HepG2 (cell line): ENCODE measurements at regions not wholly inside any gene's neighbourhood (a gene's known extent, or its start where the extent isn't known, plus 50 kb on each side); places are given as distances from the start of the nearest gene placed in this dataset.

Experiments
- ATAC-seq: fragments of 200-7000 bp; cut with Tn5 transposase; 3 replicates; pipeline ENCODE4 v1.9.1; 2020; ENCODE audit warnings: mild to moderate bottlenecking, moderate library complexity
- BruUV-seq: library from RNA; stranded (reverse); fragments of 400-500 nt; replicated peaks from 2 replicates; lab custom pipeline; 2021; lab: Mats Ljungman, UMichigan
- CTCF ChIA-PET: fragments of 300-600 bp; formaldehyde crosslinking; extraction: SDS; loops from one replicate; lab custom pipeline; 2021; ENCODE audit warnings: low total read pairs, inconsistent platforms, low intra/inter-chr PET ratio; lab: Yijun Ruan, JAX
- POLR2A ChIA-PET: fragments of 350-600 bp; sonication (Branson Sonifier 250); formaldehyde crosslinking; loops from one replicate; lab custom pipeline; 2020; ENCODE audit warnings: antibody characterized with exemption, inconsistent platforms; lab: Yijun Ruan, JAX
- DNase-seq: peaks from one replicate; pipeline ENCODE4 v3.0.0-alpha.2; 2015; ENCODE audit warnings: low spot score
- FAIRE-seq: peaks from 3 replicates; lab custom pipeline; 2011; peaks lifted over from hg19 to GRCh38; lab: Jason Lieb, UNC
- H2AFZ ChIP-seq: one replicate; pipeline ENCODE4 v1.6.1; 2011; ENCODE audit warnings: low read length, inconsistent platforms
- H3K27ac ChIP-seq: fragments of 300-600 bp; 3 replicates; pipeline ENCODE4 v1.8.0; 2011; ENCODE audit warnings: mixed run types, mild to moderate bottlenecking, mixed read lengths, low read length, inconsistent platforms; ENCODE audit not compliant: insufficient read depth; ENCODE audit errors: extremely low read length
- H3K27me3 ChIP-seq, 2 experiments: fragments of 200-600 bp in 1 of 2; 2 replicates in 1 of 2; 3 replicates in 1 of 2; pipeline versions ENCODE4 v1.6.0 to v1.8.0; 2011; ENCODE audit warnings: low read length in 2 of 2, mild to moderate bottlenecking in 2 of 2, moderate library complexity in 2 of 2, inconsistent platforms in 1 of 2; ENCODE audit not compliant: insufficient read depth in 2 of 2, control insufficient read depth in 1 of 2
- H3K36me3 ChIP-seq, 2 experiments: fragments of 200-600 bp in 1 of 2; replicated peaks in 1 of 2; 2 replicates in 1 of 2; 3 replicates in 1 of 2; pipeline versions ENCODE4 v1.5.1 to v1.8.0; 2011; ENCODE audit warnings: low read length in 2 of 2, inconsistent platforms in 1 of 2; ENCODE audit not compliant: insufficient read depth in 2 of 2, control insufficient read depth in 1 of 2
- H3K4me1 ChIP-seq: 2 replicates; pipeline ENCODE4 v1.5.1; 2012; ENCODE audit warnings: low read length, inconsistent platforms; ENCODE audit not compliant: insufficient read depth
- H3K4me2 ChIP-seq: 2 replicates; pipeline ENCODE4 v1.6.0; 2011; ENCODE audit warnings: low read depth, low read length, inconsistent platforms
- H3K4me3 ChIP-seq, 3 experiments: fragments of 200-600 bp in 1 of 3; sonication (generic), shearing (Covaris generic) in 1 of 3; replicated peaks in 1 of 3; 2 replicates each; pipeline ENCODE4 v1.5.1; 2011 to 2016; ENCODE audit warnings: low read length in 3 of 3, inconsistent platforms in 2 of 3, low read depth in 2 of 3, mild to moderate bottlenecking in 2 of 3, control low read depth in 1 of 3, mixed read lengths in 1 of 3; ENCODE audit not compliant: insufficient read depth in 1 of 3
- H3K79me2 ChIP-seq: one replicate; pipeline ENCODE4 v1.6.1; 2011; ENCODE audit warnings: low read length, inconsistent platforms; ENCODE audit not compliant: insufficient read depth
- H3K9ac ChIP-seq: 2 replicates; pipeline ENCODE4 v1.6.0; 2011; ENCODE audit warnings: mild to moderate bottlenecking, low read depth, low read length, inconsistent platforms; ENCODE audit not compliant: insufficient read depth
- H3K9me3 ChIP-seq: 2 replicates; pipeline ENCODE4 v1.5.1; 2012; ENCODE audit warnings: mild to moderate bottlenecking, low read length
- H4K20me1 ChIP-seq: 2 replicates; pipeline ENCODE4 v1.6.0; 2011; ENCODE audit warnings: inconsistent platforms, mild to moderate bottlenecking, low read length, moderate library complexity; ENCODE audit not compliant: insufficient read depth
- ATRX ChIP-seq: sonication (generic); formaldehyde crosslinking; IDR thresholded peaks from 2 replicates; pipeline ENCODE4 v1.4.0; 2020; ENCODE audit warnings: missing genetic modification reagents, borderline replicate concordance
- BCL6 ChIP-seq: IDR thresholded peaks from 2 replicates; pipeline ENCODE4 v1.6.1; 2016; ENCODE audit warnings: missing genetic modification reagents, missing compliant biosample characterization
- EED ChIP-seq: sonication (generic); formaldehyde crosslinking; IDR thresholded peaks from 2 replicates; pipeline ENCODE4 v1.5.0; 2020; ENCODE audit warnings: mild to moderate bottlenecking, missing genetic modification reagents
- JUN ChIP-seq: sonication (generic); formaldehyde crosslinking; IDR thresholded peaks from 2 replicates; pipeline ENCODE4 v1.4.0; 2020; ENCODE audit warnings: mild to moderate bottlenecking, missing genetic modification reagents
- KLF16 ChIP-seq, 2 experiments: sonication (generic) in 1 of 2; formaldehyde crosslinking in 1 of 2; IDR thresholded peaks; 2 replicates each; pipeline versions ENCODE4 v1.6.1 to v1.8.0; 2016 to 2023; ENCODE audit warnings: missing genetic modification reagents in 2 of 2, missing compliant biosample characterization in 1 of 2
- NFYB ChIP-seq: sonication (generic); formaldehyde crosslinking; IDR thresholded peaks from 2 replicates; pipeline ENCODE4 v1.4.0; 2020; ENCODE audit warnings: missing genetic modification reagents
- NR3C1 ChIP-seq: sonication (generic); formaldehyde crosslinking; IDR thresholded peaks from 2 replicates; pipeline ENCODE4 v1.4.0; 2020; ENCODE audit warnings: missing genetic modification reagents
- STAT5B ChIP-seq: sonication (generic); formaldehyde crosslinking; IDR thresholded peaks from 2 replicates; pipeline ENCODE4 v1.4.0; 2020; ENCODE audit warnings: missing genetic modification reagents
- ZNF564 ChIP-seq: sonication (generic); formaldehyde crosslinking; IDR thresholded peaks from 2 replicates; pipeline ENCODE4 v1.8.1; 2023; ENCODE audit warnings: mild to moderate bottlenecking, missing genetic modification reagents
- WGBS: methylation state at CpG from one replicate; pipeline ENCODE4 v1.1.6; 2017; ENCODE audit warnings: low lambda C conversion rate; 5-methylcytosine and 5-hydroxymethylcytosine counted together
- in situ Hi-C: cut with HindIII; loops from 2 replicates; pipeline ENCODE4 v1.10.0; 2017; ENCODE audit warnings: low pct_unique_long_range_greater_than_20kb; ENCODE audit not compliant: extremely low pct_ligation_motif_present
- intact Hi-C: fragments of 100-400 bp; cut with micrococcal nuclease; formaldehyde crosslinking; loops from one replicate; pipeline ENCODE4 v1.10.0; 2022; ENCODE audit not compliant: unreplicated experiment
- TF ChIP-seq, protein P1 (sequence below): IDR thresholded peaks from 2 replicates; pipeline ENCODE4 v1.6.1; 2016; ENCODE audit warnings: missing biosample characterization, missing genetic modification reagents, low read depth
- TF ChIP-seq, protein P2 (sequence below): sonication (generic); formaldehyde crosslinking; IDR thresholded peaks from 2 replicates; pipeline ENCODE4 v1.5.1; 2020; ENCODE audit warnings: mild to moderate bottlenecking, missing genetic modification reagents
- TF ChIP-seq, protein P3 (sequence below): sonication (generic); formaldehyde crosslinking; IDR thresholded peaks from 2 replicates; pipeline ENCODE4 v1.4.0; 2020; ENCODE audit warnings: low read depth, mild to moderate bottlenecking, missing genetic modification reagents
- TF ChIP-seq, protein P4 (sequence below): sonication (generic); formaldehyde crosslinking; IDR thresholded peaks from 2 replicates; pipeline ENCODE4 v1.8.0; 2022; ENCODE audit warnings: missing genetic modification reagents, mild to moderate bottlenecking, borderline replicate concordance

DNA sequence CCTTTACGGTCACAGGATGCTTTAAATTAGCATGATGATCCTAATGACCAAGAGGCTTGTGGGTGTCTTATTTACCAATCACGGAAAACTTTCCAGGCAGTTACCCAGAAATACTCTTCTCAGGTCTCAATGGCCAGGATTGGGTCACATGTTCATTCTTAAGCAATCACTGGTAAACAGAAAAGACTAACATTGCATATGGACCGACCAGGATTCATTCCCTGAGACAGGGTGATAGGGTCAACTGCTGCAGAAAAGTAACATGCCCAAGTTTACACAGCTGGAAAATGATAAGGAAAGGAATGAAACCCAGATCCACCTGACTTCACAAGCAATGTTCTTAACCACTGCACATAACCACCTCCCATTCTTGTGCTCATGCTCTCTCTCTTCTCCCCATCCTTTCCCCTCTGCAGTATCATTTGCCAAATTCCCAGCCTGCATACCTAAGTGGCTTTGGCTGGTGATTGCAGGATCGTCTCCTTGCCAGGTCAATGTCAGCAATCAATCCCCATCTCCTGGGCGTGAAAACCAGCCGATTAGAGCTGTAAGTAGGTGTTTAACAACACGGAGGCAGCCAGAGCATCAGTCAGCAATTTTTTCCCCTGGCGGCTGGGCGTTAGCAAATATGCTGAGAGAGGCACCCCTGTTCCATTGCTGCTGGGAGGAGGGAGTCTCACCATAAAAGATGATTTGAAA is 219.4 kb downstream of the NMUR2 start:
- WGBS: 17% methylated on average over 9 of the region's 9 CpGs
- intact Hi-C loops: no loop called here
- H3K4me1 ChIP-seq: peaks cover 5% of the 10 kb centered on the region; the same call in 1 of the 2 replicates
- no peaks in the 10 kb centered on the region for H3K9me3 ChIP-seq
- no peak overlapping the region for H3K4me2 ChIP-seq
- FAIRE-seq (no peak), ATAC-seq (no peak), DNase-seq (no peak)
- H3K9ac ChIP-seq: no peak overlapping the region
- no peak overlapping the region for H2AFZ ChIP-seq
- no peaks in the 10 kb centered on the region for H4K20me1 ChIP-seq
- no TSS peak for BruUV-seq
- ChIA-PET CTCF (no interaction called here), POLR2A (no interaction called here)
- H3K27ac ChIP-seq: no peak overlapping the region
- TF ChIP-seq STAT5B (CRISPR knock-in tag) (no peak), NFYB (CRISPR knock-in tag) (no peak), EED (no peak), JUN (no peak), ZNF564 (CRISPR knock-in tag) (no peak), KLF16 (CRISPR knock-in tag; IDR thresholded peaks at IDR 0.05) (no peak), NR3C1 (CRISPR knock-in tag) (no peak), BCL6 (no peak), ATRX (CRISPR knock-in tag) (no peak)
- TF ChIP-seq, protein P1, sequence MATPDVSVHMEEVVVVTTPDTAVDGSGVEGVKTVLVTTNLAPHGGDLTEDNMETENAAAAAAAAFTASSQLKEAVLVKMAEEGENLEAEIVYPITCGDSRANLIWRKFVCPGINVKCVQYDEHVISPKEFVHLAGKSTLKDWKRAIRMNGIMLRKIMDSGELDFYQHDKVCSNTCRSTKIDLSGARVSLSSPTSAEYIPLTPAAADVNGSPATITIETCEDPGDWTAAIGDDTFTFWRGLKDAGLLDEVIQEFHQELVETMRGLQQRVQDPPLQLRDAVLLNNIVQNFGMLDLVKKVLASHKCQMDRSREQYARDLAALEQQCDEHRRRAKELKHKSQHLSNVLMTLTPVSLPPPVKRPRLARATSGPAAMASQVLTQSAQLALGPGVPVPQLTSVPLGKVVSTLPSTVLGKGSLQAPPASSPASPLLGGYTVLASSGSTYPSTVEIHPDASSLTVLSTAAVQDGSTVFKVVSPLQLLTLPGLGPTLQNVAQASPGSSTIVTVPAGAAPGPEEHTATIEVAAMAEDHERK (CRISPR knock-in tag): no peak
- TF ChIP-seq, protein P2, sequence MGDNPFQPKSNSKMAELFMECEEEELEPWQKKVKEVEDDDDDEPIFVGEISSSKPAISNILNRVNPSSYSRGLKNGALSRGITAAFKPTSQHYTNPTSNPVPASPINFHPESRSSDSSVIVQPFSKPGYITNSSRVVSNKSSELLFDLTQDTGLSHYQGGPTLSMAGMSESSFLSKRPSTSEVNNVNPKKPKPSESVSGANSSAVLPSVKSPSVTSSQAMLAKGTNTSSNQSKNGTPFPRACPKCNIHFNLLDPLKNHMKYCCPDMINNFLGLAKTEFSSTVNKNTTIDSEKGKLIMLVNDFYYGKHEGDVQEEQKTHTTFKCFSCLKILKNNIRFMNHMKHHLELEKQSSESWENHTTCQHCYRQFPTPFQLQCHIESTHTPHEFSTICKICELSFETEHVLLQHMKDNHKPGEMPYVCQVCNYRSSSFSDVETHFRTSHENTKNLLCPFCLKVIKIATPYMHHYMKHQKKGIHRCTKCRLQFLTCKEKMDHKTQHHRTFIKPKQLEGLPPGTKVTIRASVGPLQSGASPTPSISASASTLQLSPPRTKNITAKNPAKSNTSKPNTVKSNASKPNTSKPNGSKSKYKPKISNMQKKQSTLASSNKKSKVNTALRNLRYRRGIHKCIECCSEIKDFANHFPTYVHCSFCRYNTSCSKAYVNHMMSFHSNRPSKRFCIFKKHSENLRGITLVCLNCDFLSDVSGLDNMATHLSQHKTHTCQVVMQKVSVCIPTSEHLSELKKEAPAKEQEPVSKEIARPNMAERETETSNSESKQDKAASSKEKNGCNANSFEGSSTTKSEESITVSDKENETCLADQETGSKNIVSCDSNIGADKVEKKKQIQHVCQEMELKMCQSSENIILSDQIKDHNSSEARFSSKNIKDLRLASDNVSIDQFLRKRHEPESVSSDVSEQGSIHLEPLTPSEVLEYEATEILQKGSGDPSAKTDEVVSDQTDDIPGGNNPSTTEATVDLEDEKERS (CRISPR knock-in tag): no peak
- TF ChIP-seq, protein P3, sequence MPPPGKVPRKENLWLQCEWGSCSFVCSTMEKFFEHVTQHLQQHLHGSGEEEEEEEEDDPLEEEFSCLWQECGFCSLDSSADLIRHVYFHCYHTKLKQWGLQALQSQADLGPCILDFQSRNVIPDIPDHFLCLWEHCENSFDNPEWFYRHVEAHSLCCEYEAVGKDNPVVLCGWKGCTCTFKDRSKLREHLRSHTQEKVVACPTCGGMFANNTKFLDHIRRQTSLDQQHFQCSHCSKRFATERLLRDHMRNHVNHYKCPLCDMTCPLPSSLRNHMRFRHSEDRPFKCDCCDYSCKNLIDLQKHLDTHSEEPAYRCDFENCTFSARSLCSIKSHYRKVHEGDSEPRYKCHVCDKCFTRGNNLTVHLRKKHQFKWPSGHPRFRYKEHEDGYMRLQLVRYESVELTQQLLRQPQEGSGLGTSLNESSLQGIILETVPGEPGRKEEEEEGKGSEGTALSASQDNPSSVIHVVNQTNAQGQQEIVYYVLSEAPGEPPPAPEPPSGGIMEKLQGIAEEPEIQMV (CRISPR knock-in tag): no peak
- TF ChIP-seq, protein P4, sequence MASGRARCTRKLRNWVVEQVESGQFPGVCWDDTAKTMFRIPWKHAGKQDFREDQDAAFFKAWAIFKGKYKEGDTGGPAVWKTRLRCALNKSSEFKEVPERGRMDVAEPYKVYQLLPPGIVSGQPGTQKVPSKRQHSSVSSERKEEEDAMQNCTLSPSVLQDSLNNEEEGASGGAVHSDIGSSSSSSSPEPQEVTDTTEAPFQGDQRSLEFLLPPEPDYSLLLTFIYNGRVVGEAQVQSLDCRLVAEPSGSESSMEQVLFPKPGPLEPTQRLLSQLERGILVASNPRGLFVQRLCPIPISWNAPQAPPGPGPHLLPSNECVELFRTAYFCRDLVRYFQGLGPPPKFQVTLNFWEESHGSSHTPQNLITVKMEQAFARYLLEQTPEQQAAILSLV (CRISPR knock-in tag): no peak
- no peaks in the 10 kb centered on the region for H3K36me3 ChIP-seq
- in situ Hi-C loops: no loop called here
- H3K4me3 ChIP-seq: no peak overlapping the region
- H3K79me2 ChIP-seq: no peaks in the 10 kb centered on the region
- H3K27me3 ChIP-seq: no peaks in the 10 kb centered on the region; a peak in 1 of 5 replicates
